SW480 (cell line): ENCODE measurements at regions not wholly inside any gene's neighbourhood (a gene's known extent, or its start where the extent isn't known, plus 50 kb on each side); places are given as distances from the start of the nearest gene placed in this dataset.

ENCODE experiments used
- DNase-seq: peaks from one replicate; pipeline ENCODE4 v3.0.0-alpha.2; 2016; ENCODE audit warnings: low spot score

GRCh38 chr1:59005491-59006288 lies 221.8 kb upstream of the JUN start:
- no peak for DNase-seq

GRCh38 chr1:59006289-59006658 lies 222.4 kb upstream of the JUN start:
- DNase-seq: no peak

- DNase-seq: no peak
Measured at GRCh38 chr1:59006932-59007331, 223.1 kb upstream of the JUN start.

DNA sequence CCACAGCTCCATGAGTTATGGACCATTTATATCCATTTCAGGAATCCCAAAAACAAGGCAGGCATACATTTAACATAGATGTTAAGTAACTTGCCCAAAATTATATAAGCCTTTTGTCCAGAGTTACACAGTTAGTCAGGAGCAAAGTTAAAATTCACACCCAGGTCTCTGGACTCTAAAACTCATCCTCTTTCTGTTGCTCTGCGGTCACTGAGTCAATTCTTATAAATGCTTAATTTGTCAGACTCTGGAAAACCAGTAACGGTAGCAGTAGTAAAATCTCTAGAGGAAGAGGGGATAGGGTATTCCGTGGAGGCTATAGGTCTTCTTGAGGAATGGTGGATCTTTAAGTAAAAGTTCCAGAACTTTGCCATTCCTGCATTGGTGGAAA lies 223.6 kb upstream of the JUN start:
- DNase-seq: no peak

DNA sequence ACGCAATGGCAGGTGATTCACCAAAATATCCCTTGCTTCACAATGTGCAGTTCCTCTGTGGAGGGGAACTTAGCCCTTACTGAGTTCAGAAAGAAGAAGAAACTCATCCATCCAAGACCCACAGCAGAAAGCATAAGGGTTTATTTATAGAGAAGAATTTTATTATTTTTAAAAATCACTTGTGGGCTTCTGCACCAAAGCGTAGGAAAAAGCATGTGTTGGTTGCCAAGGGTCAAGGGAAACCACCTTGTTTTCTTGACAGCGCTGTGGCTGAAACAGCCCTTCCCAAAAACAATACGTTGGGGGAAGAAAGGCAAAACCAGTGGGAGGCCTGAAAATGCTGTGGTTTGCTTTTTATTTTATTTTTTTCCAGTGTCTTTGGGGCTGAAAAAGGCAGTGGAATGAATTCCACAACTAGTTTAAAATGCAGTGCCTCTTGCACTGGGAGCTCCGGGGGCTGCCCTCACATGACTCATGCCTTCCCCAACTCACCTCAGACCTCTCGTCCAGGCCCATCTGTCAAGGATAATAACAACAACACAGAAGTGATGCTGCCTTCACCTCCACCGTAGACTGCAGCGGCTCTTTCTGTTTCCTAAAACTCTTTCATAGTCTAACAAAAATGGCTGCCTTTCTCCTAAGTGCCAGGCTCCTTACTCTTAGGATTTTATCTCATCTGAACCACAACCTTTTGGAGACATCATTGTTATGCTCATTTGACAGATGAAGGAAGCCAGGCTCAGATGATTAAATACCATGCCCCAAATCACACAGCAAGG lies 224.2 kb upstream of the JUN start:
- DNase-seq: no peak

DNA sequence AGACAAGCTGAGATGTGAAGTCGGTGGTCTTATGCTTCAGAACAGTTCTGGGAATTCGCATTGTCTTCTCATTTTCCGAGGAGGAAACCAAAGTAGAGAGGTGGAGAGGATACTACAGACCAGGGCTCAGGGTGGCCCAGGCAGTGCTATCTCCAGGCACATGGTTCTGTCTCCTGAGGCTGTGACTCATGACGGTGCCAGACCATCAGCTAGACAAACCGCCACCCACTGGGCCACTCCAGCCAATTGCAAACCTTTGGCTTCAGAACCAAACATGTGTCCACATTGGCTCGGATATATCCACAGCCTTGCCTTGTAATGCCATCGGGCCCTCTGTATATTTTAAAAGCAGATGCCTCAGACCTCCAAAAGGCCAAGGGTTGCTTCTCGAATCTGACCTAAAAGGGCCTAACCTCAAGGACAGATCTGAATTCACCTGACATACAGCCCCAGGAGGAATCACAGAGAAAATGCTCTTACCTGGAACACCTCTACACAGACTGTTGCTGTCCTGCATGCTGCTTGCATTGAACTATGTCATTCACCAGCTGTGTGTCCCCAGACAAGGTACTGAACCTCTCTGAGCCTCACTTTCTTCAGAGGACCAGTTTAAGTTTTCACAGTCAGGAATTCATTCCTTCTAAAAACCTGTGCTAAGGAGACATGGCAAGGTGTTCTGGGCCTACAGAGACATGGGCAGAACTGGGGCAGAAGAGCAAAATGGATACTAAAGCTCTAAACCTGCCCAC lies 224.9 kb upstream of the JUN start:
- DNase-seq: no peak

DNA sequence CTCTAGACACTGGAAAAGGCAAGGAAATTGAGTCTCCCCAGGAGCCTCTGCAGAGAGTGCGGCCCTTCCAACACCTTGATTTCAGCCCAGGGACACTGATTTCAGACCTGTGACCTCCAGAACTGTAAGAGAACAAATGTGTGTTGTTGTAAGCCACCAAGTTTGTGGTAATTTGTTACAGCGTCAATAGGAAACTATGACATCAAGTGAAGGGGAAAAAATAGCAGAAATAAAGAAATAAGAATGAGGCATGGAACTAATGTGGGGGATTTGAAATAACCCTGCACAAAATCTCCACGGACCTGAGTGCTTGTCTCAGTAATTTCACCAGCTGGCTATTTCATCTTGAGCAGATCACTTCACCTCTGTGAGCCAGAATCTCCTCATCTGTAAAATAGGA lies 227.8 kb upstream of the JUN start:
- DNase-seq: no peak

GRCh38 chr1:59012378-59012777 lies 228.5 kb upstream of the JUN start:
- DNase-seq: no peak

DNA sequence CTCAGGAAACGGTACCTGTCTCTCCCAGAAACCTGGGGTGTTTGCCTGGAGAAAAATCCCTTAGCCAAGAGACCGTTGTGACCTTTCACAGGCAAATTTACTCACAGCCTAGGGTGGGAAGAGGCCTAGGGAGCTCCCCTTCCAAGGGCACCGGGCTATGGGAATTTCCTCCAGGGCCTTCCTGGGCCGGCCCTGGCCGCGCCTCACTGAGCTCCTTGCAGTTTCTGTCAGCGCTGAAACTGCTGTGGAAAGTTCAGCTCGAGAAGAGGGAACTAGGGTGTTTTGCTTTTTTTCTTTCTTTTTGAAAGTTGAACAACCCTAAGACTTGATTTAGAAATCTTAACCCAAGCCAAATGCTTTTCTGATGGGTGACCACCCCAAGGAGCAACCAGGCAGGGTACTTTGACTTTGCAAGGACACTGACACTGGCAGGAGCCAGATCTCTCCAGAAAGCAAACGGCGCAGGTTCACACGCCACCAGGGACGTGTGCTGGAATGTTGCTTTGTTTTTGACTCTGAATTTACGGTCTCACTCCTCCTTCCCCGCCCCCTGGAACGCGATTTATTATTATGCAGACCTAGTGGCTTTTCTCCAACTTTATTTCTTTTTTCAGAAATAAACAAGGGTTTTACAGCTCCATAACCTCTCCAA lies 229.6 kb upstream of the JUN start:
- DNase-seq: no peak

DNA sequence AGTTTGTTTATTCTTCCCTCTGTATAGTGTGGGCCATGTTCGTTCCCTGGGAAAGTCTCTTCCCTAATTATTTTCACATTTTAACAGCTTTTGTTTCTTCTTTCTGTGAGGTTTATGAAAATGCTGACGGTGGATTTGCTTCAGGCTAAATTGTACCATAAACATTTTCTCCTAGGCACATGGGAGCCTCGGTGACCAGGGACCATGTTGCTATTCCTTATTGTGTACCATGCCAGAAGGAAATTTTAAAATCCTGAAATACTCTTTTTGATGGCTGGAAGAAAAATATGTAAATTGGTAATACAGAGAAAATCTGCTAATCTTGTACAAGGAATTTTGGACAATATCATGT lies 230.1 kb upstream of the JUN start:
- no peak for DNase-seq

GRCh38 chr1:59014827-59015226 lies 231.0 kb upstream of the JUN start:
- no peak for DNase-seq

- no peak for DNase-seq
Measured at GRCh38 chr1:59015708-59016107, 231.9 kb upstream of the JUN start.

GRCh38 chr1:59016390-59016789 lies 232.5 kb upstream of the JUN start:
- no peak for DNase-seq

DNA sequence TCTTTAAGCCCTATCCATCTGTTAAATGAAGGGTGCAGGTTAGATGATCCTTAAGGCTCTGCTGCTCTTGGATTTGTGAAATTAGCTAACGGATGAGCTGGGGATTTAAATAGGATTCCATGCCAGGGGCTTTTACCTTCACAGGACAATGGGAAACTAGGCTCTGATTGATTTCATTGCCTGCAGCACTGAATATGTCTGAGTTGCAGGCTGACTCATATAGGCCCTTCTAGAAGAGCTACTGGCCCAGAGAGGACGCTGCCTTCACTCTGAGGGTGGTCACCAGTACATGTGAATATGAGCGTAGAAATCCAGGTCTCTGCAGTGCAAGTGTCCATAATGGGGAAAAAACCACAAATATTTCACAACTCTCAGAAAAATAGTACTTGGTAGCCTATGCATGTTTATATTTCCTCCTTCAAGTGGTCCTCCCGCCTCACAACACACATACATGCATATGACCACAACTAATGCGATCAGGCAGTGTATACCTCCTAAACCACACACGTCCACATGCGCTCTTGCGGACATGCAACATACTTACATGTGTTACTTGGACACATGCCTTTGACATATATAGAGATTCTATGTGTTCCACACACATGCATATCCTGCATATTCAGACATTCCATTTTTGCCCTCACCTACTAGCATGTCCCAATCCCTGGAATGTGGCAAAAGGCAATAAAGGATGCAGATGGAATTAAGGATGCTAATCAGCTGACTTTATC lies 233.8 kb upstream of the JUN start:
- DNase-seq: no peak

DNA sequence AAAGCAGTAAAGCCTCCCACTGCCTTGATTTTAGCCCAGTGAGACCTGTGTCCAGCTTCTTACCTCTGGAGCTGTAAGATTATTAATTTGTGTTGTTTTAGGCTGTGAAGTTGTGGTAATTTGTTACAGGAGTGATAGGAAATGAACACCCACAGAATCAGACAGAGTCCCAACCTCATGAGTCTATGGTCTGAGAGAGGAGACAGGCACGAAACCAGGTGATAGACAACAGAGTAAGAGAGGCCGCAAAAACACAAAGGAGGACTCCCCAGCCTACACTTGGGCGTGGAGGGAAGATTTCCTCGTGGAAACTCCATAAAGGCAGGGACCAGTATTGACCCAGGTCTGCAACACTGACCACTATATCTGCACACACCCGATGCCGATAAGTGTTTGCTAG lies 234.6 kb upstream of the JUN start:
- DNase-seq: no peak

GRCh38 chr1:59018860-59019259 lies 235.0 kb upstream of the JUN start:
- no peak for DNase-seq

DNA sequence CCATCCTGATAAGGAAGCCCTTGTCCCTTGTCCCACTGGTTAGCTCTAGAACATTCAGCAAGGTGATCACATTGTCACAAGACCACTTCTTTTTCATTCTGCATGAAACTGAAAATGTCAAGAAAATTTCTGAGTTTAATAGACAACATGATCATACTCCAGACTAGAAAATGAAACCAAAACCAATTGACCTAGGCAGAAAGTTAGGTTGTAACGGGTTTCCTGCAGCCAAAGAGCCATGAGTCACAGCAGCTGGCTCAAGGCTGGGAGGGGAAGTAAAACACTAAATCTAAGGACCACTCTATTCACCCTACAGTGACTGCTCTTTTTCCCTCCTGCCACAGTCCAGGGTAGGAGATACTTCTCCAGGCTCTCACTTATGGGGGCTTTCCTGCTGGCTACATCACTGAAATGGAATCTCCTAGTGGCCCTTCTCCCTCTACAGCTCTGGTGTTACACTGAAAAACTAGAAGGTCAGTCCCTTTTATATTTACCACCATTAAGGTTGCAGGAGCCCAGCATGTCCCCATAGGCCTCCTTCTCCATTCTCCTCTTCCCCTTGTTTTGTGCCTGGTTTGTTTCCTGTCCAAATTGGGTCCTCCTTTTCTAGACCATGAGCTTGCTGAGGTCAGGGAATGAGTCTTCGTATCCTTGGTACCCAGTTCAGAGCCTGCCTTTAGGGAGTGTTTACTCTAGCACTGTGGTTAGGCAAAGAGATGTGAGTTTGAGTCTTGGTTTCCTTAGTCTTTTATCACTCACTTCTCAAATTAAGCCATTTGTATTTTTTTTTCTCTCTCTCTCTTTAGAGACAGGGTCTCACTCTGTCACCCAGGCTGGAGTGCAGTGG lies 236.5 kb upstream of the JUN start:
- DNase-seq: peak; percentile 51

- DNase-seq: no peak
Measured at GRCh38 chr1:59022199-59022598, 238.4 kb upstream of the JUN start.

GRCh38 chr1:59022799-59023198 lies 239.0 kb upstream of the JUN start:
- DNase-seq: no peak

- DNase-seq: no peak
Measured at GRCh38 chr1:59025201-59025600, 241.4 kb upstream of the JUN start.

- no peak for DNase-seq
Measured at GRCh38 chr1:59025898-59026426, 242.1 kb upstream of the JUN start.
